ENCODE measurements at regions not wholly inside any gene's neighbourhood (a gene's known extent, or its start where the extent isn't known, plus 50 kb on each side); places are given as distances from the start of the nearest gene placed in this dataset.

DNA sequence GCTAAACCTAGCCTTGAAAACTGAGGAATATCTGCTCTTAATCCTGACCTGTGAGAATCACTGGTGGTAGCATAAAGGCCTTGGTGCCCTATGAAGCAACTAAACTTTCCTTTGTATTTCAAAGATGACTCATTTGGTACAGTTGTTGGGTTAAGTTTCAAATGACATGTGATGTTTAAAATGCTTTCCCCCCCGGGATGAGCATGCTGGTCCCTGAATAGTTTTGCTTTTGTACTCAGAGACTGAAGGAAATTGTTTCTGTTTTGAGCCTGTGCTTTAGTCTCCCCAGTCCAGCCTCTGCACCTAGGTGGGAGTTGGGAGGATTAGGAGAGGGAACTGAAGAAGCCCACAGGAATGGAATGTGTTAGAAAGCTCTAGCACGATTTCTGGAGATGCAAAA, 258.9 kb upstream of the NPY start:
- TF ChIP-seq, protein P1, sequence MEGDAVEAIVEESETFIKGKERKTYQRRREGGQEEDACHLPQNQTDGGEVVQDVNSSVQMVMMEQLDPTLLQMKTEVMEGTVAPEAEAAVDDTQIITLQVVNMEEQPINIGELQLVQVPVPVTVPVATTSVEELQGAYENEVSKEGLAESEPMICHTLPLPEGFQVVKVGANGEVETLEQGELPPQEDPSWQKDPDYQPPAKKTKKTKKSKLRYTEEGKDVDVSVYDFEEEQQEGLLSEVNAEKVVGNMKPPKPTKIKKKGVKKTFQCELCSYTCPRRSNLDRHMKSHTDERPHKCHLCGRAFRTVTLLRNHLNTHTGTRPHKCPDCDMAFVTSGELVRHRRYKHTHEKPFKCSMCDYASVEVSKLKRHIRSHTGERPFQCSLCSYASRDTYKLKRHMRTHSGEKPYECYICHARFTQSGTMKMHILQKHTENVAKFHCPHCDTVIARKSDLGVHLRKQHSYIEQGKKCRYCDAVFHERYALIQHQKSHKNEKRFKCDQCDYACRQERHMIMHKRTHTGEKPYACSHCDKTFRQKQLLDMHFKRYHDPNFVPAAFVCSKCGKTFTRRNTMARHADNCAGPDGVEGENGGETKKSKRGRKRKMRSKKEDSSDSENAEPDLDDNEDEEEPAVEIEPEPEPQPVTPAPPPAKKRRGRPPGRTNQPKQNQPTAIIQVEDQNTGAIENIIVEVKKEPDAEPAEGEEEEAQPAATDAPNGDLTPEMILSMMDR (IDR thresholded peaks at IDR 0.05; ENCODE audit: extremely low read depth in 1 of 2, insufficient read depth in 1 of 2, low read depth in 1 of 2, low read length in 2 of 2): no peak
- no peak for TF ChIP-seq EZH2 (IDR thresholded peaks at IDR 0.05; ENCODE audit: borderline replicate concordance, low read depth, low read length, severe bottlenecking)

All from endothelial cell of umbilical vein (primary cell).